H9 (cell line): ENCODE measurements at regions not wholly inside any gene's neighbourhood (a gene's known extent, or its start where the extent isn't known, plus 50 kb on each side); places are given as distances from the start of the nearest gene placed in this dataset.

ENCODE experiments used
- DNase-seq: peaks from one replicate; pipeline ENCODE4 v3.0.0-alpha.2; 2017
- H2AFZ ChIP-seq: one replicate; pipeline ENCODE4 v1.6.1; 2013; ENCODE audit warnings: mild to moderate bottlenecking, low read length, control low read depth, moderate library complexity
- H2AK5ac ChIP-seq: 2 replicates; pipeline ENCODE4 v1.6.1; 2013; ENCODE audit warnings: low read length, control low read depth, mixed read lengths; ENCODE audit not compliant: insufficient read length
- H2BK120ac ChIP-seq: one replicate; pipeline ENCODE4 v1.6.1; 2013; ENCODE audit warnings: low read depth, mild to moderate bottlenecking, low read length, control low read depth, inconsistent platforms; ENCODE audit not compliant: poor library complexity, severe bottlenecking
- H2BK12ac ChIP-seq: 2 replicates; pipeline ENCODE4 v1.6.1; 2013; ENCODE audit warnings: low read length, control low read depth, mixed read lengths, low read depth; ENCODE audit not compliant: insufficient read length
- H2BK15ac ChIP-seq: 2 replicates; pipeline ENCODE4 v1.6.1; 2013; ENCODE audit warnings: low read depth, low read length, control low read depth
- H2BK20ac ChIP-seq: one replicate; pipeline ENCODE4 v1.6.1; 2013; ENCODE audit warnings: low read depth, mild to moderate bottlenecking, low read length, control low read depth, inconsistent platforms; ENCODE audit not compliant: poor library complexity, severe bottlenecking
- H2BK5ac ChIP-seq: 2 replicates; pipeline ENCODE4 v1.6.1; 2013; ENCODE audit warnings: low read length, control low read depth, mixed read lengths; ENCODE audit not compliant: insufficient read length
- H3K14ac ChIP-seq: 2 replicates; pipeline ENCODE4 v1.6.1; 2013; ENCODE audit warnings: low read length, control low read depth; ENCODE audit not compliant: insufficient read depth
- H3K18ac ChIP-seq: 2 replicates; pipeline ENCODE4 v1.6.1; 2013; ENCODE audit warnings: low read depth, mild to moderate bottlenecking, mixed read lengths, low read length, control low read depth; ENCODE audit not compliant: insufficient read length
- H3K23ac ChIP-seq: 2 replicates; pipeline ENCODE4 v1.6.1; 2013; ENCODE audit warnings: low read length, control low read depth, mixed read lengths, low read depth; ENCODE audit not compliant: insufficient read length
- H3K23me2 ChIP-seq: 2 replicates; pipeline ENCODE4 v1.6.1; 2013; ENCODE audit warnings: low read depth, mild to moderate bottlenecking, mixed read lengths, low read length, control low read depth; ENCODE audit not compliant: insufficient read length, poor library complexity, severe bottlenecking
- H3K27ac ChIP-seq: 2 replicates; pipeline ENCODE4 v1.5.1; 2013; ENCODE audit warnings: low read length, control low read depth, mixed read lengths, low read depth; ENCODE audit not compliant: insufficient read length
- H3K27me3 ChIP-seq: 2 replicates; pipeline ENCODE4 v1.6.1; 2013; ENCODE audit warnings: low read length, control low read depth, inconsistent platforms; ENCODE audit not compliant: insufficient read depth
- H3K4ac ChIP-seq: 2 replicates; pipeline ENCODE4 v1.6.1; 2013; ENCODE audit warnings: low read depth, mild to moderate bottlenecking, control low read depth, inconsistent platforms, low read length, moderate library complexity
- H3K4me1 ChIP-seq: 2 replicates; pipeline ENCODE4 v1.6.1; 2013; ENCODE audit warnings: low read length, control low read depth, inconsistent platforms; ENCODE audit not compliant: insufficient read depth
- H3K4me2 ChIP-seq: 2 replicates; pipeline ENCODE4 v1.6.1; 2013; ENCODE audit warnings: low read length, control low read depth, mixed read lengths; ENCODE audit not compliant: insufficient read length, insufficient read depth
- H3K56ac ChIP-seq: 2 replicates; pipeline ENCODE4 v1.6.1; 2013; ENCODE audit warnings: low read depth, mild to moderate bottlenecking, mixed read lengths, low read length, control low read depth; ENCODE audit not compliant: insufficient read length
- H3K79me1 ChIP-seq: 2 replicates; pipeline ENCODE4 v1.6.1; 2013; ENCODE audit warnings: low read depth, mild to moderate bottlenecking, moderate library complexity, low read length, control low read depth, inconsistent platforms; ENCODE audit not compliant: insufficient read depth, poor library complexity, severe bottlenecking
- H3K79me2 ChIP-seq: 2 replicates; pipeline ENCODE4 v1.6.1; 2013; ENCODE audit warnings: low read length, control low read depth, inconsistent platforms; ENCODE audit not compliant: insufficient read depth
- H3K9ac ChIP-seq: 2 replicates; pipeline ENCODE4 v1.6.1; 2013; ENCODE audit warnings: low read length, control low read depth, mixed read lengths; ENCODE audit not compliant: insufficient read length; ENCODE audit errors: extremely low read depth
- H3K9me3 ChIP-seq: one replicate; pipeline ENCODE4 v1.6.1; 2013; ENCODE audit warnings: low read depth, low read length, inconsistent platforms; ENCODE audit not compliant: control insufficient read depth
- H3T11ph ChIP-seq: one replicate; pipeline ENCODE4 v1.6.1; 2013; ENCODE audit warnings: mild to moderate bottlenecking, low read length, control low read depth, inconsistent platforms
- H4K20me1 ChIP-seq: one replicate; pipeline ENCODE4 v1.6.1; 2013; ENCODE audit not compliant: control insufficient read depth, insufficient read length, insufficient read depth
- H4K5ac ChIP-seq: 2 replicates; pipeline ENCODE4 v1.6.1; 2013; ENCODE audit warnings: low read depth, mild to moderate bottlenecking, mixed read lengths, low read length, control low read depth; ENCODE audit not compliant: insufficient read length
- H4K8ac ChIP-seq: replicated peaks from 2 replicates; pipeline ENCODE4 v1.6.1; 2013; ENCODE audit warnings: low read length, control low read depth, mixed read lengths, low read depth; ENCODE audit not compliant: insufficient read length
- H4K91ac ChIP-seq: 2 replicates; pipeline ENCODE4 v1.6.1; 2013; ENCODE audit warnings: low read depth, mild to moderate bottlenecking, moderate library complexity, mixed read lengths, low read length, control low read depth; ENCODE audit not compliant: insufficient read length
- H3K27ac Mint-ChIP-seq, 3 experiments: 2 replicates in 2 of 3; 3 replicates in 1 of 3; pipeline ENCODE4 v1.8.0; 2020 to 2021; ENCODE audit warnings: mixed read lengths in 3 of 3, mild to moderate bottlenecking in 1 of 3, moderate library complexity in 1 of 3
- H3K27me3 Mint-ChIP-seq: 2 replicates; pipeline ENCODE4 v1.8.0; 2021; ENCODE audit warnings: low read depth, mild to moderate bottlenecking, moderate library complexity, mixed read lengths
- H3K36me3 Mint-ChIP-seq, 3 experiments: 2 replicates in 2 of 3; 3 replicates in 1 of 3; pipeline ENCODE4 v1.8.0; 2020 to 2021; ENCODE audit warnings: low read depth in 3 of 3, mixed read lengths in 3 of 3; ENCODE audit not compliant: insufficient read depth in 1 of 3
- H3K4me1 Mint-ChIP-seq, 2 experiments: 2 replicates each; pipeline ENCODE4 v1.8.0; 2020; ENCODE audit warnings: mixed read lengths in 2 of 2
- H3K4me3 Mint-ChIP-seq, 2 experiments: 2 replicates in 1 of 2; 3 replicates in 1 of 2; pipeline ENCODE4 v1.8.0; 2020 to 2021; ENCODE audit warnings: mild to moderate bottlenecking in 2 of 2, mixed read lengths in 2 of 2, moderate library complexity in 1 of 2
- H3K9me3 Mint-ChIP-seq, 2 experiments: 2 replicates in 1 of 2; 3 replicates in 1 of 2; pipeline ENCODE4 v1.8.0; 2020; ENCODE audit warnings: mild to moderate bottlenecking in 2 of 2, mixed read lengths in 2 of 2, moderate library complexity in 1 of 2
- WGBS: extraction: QIAGEN DNeasy Blood & Tissue Kit; methylation state at CpG from one replicate; pipeline ENCODE4 v1.1.7; 2013; ENCODE audit warnings: missing lambda C conversion rate, low lambda C conversion rate, mixed read lengths; ENCODE audit not compliant: insufficient read length; ENCODE audit errors: extremely low coverage; 5-methylcytosine and 5-hydroxymethylcytosine counted together
- TF ChIP-seq, protein P1 (sequence below): fragments of 200-600 bp; sonication (generic); conservative IDR thresholded peaks from 3 replicates; pipeline ENCODE4 v1.8.0; 2021; ENCODE audit warnings: antibody characterized with exemption, mild to moderate bottlenecking

DNA sequence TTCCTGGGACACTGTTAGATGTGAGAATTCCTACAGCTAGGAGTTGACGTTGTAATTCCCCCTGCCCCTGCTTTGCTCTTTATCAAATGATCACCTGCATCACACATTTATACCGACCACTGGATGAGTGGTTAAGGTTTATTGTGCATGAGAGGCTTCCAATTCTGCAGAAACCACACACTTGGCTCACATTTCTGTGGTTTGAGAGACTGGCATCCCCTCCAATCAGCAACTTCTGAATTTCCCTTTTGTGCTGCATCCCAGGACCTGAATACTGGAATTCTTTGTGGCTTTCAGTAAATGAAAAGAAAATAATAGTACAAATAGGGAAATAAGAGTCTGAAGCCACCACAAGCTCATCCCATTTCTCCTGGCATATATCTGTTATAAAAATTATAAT is 628.7 kb upstream of the PIK3C3 start:
- Mint-ChIP-seq H3K36me3 (peaks cover 13 to 38% (median 20%) of the 10 kb centered on the region in 3 experiments), H3K4me3 (no peak overlapping the region), H3K9me3 (peaks cover 13 to 19% of the 10 kb centered on the region in 2 experiments), H3K27me3 (no peaks in the 10 kb centered on the region; the same call in 1 of the 2 replicates), H3K4me1 (no peaks in the 10 kb centered on the region), H3K27ac (no peak overlapping the region)
- H2BK5ac ChIP-seq, result no peak overlapping the region
- no peak overlapping the region for H3T11ph ChIP-seq
- H3K23me2 ChIP-seq, result no peaks in the 10 kb centered on the region
- no peak overlapping the region for H2BK15ac ChIP-seq
- H3K27ac ChIP-seq, result no peak overlapping the region
- H2AK5ac ChIP-seq, result no peak overlapping the region
- no peak overlapping the region for H4K91ac ChIP-seq
- no peak overlapping the region for H3K56ac ChIP-seq
- H4K5ac ChIP-seq, result no peak overlapping the region
- no peak overlapping the region for H3K23ac ChIP-seq
- no peak overlapping the region for H3K4ac ChIP-seq
- H2BK20ac ChIP-seq, result no peak overlapping the region
- no peak overlapping the region for H2BK120ac ChIP-seq
- H3K79me1 ChIP-seq, result no peaks in the 10 kb centered on the region
- no peaks in the 10 kb centered on the region for H3K79me2 ChIP-seq
- H2BK12ac ChIP-seq, result no peak overlapping the region
- H3K9me3 ChIP-seq, result peaks cover 6% of the 10 kb centered on the region
- no peaks in the 10 kb centered on the region for H4K20me1 ChIP-seq
- TF ChIP-seq, protein P1, sequence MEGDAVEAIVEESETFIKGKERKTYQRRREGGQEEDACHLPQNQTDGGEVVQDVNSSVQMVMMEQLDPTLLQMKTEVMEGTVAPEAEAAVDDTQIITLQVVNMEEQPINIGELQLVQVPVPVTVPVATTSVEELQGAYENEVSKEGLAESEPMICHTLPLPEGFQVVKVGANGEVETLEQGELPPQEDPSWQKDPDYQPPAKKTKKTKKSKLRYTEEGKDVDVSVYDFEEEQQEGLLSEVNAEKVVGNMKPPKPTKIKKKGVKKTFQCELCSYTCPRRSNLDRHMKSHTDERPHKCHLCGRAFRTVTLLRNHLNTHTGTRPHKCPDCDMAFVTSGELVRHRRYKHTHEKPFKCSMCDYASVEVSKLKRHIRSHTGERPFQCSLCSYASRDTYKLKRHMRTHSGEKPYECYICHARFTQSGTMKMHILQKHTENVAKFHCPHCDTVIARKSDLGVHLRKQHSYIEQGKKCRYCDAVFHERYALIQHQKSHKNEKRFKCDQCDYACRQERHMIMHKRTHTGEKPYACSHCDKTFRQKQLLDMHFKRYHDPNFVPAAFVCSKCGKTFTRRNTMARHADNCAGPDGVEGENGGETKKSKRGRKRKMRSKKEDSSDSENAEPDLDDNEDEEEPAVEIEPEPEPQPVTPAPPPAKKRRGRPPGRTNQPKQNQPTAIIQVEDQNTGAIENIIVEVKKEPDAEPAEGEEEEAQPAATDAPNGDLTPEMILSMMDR, result no peak
- no peak overlapping the region for H3K4me2 ChIP-seq
- no peak overlapping the region for H3K14ac ChIP-seq
- H3K27me3 ChIP-seq, result no peaks in the 10 kb centered on the region
- no CpG with 5 or more reads among the region's 2 CpGs for WGBS
- DNase-seq, result no peak
- no peak overlapping the region for H4K8ac ChIP-seq
- no peaks in the 10 kb centered on the region for H3K4me1 ChIP-seq
- no peak overlapping the region for H3K9ac ChIP-seq
- H3K18ac ChIP-seq, result no peak overlapping the region
- H2AFZ ChIP-seq, result no peak overlapping the region
